HL-60 (cell line): ENCODE measurements at regions not wholly inside any gene's neighbourhood (a gene's known extent, or its start where the extent isn't known, plus 50 kb on each side); places are given as distances from the start of the nearest gene placed in this dataset.
"Not testable (repeated sequence)": the region's sequence is repeated elsewhere in the genome, so short reads cannot be mapped to it uniquely, and the experiment has no call there.

ENCODE experiments used
- DNase-seq, 2 experiments: peaks; one replicate each; pipeline ENCODE4 v3.0.0-alpha.2; 2010 to 2020; ENCODE audit warnings: low read depth in 1 of 2, low spot score in 1 of 2
- H3K27ac ChIP-seq: fragments of 250-450 bp; sonication (Bioruptor Pico); replicated peaks from 2 replicates; pipeline ENCODE4 v1.5.1; 2020; ENCODE audit warnings: mild to moderate bottlenecking, moderate library complexity
- H3K27me3 ChIP-seq: fragments of 250-450 bp; sonication (Bioruptor Pico); 2 replicates; pipeline ENCODE4 v1.5.1; 2021; ENCODE audit warnings: mild to moderate bottlenecking, moderate library complexity; ENCODE audit not compliant: insufficient read depth, poor library complexity, severe bottlenecking
- H3K4me3 ChIP-seq: replicated peaks from 2 replicates; pipeline ENCODE4 v1.5.1; 2011; ENCODE audit warnings: mild to moderate bottlenecking, control low read depth, low read length; ENCODE audit not compliant: insufficient read depth
- GABPA ChIP-seq: IDR thresholded peaks from 2 replicates; pipeline ENCODE4 v1.6.1; 2012; ENCODE audit warnings: low read depth
- POLR2AphosphoS5 ChIP-seq: IDR thresholded peaks from 2 replicates; pipeline ENCODE4 v1.6.1; 2012; ENCODE audit warnings: low read depth
- SPI1 ChIP-seq: IDR thresholded peaks from 2 replicates; pipeline ENCODE4 v1.6.1; 2012; ENCODE audit warnings: low read depth, mild to moderate bottlenecking, borderline replicate concordance
- TF ChIP-seq, protein P1 (sequence below): IDR thresholded peaks from 2 replicates; pipeline ENCODE4 v1.6.1; 2012; ENCODE audit warnings: low read depth; ENCODE audit not compliant: insufficient replicate concordance
- TF ChIP-seq, protein P2 (sequence below): IDR thresholded peaks from one replicate; pipeline ENCODE4 v1.5.1; 2011; ENCODE audit warnings: low read length, control low read depth, inconsistent platforms; ENCODE audit not compliant: insufficient read depth

DNA sequence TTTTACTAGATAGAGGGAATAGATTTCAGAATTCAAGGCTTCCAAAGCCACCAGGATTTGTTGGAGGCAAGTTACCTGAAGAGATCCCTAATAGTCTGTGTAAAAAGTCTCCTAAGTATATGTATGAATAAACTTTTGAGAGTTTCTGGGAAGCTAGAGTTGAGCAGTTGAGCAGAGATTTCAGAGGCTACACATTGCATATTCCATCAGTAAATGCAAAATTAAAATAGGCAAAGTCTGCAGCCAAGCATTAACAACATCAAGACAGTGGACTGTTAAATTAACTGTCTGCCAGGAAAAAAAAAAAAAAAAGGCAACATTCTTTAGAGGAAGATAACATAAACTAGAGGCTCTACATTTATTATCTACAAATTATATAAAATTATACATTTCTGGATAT is 420.4 kb upstream of the TMEFF2 start:
- Histone ChIP-seq H3K27ac (no peak overlapping the region), H3K4me3 (no peak overlapping the region), H3K27me3 (no peaks in the 10 kb centered on the region)
- TF ChIP-seq SPI1 = no peak
- no peak for TF ChIP-seq POLR2AphosphoS5
- TF ChIP-seq, protein P1, sequence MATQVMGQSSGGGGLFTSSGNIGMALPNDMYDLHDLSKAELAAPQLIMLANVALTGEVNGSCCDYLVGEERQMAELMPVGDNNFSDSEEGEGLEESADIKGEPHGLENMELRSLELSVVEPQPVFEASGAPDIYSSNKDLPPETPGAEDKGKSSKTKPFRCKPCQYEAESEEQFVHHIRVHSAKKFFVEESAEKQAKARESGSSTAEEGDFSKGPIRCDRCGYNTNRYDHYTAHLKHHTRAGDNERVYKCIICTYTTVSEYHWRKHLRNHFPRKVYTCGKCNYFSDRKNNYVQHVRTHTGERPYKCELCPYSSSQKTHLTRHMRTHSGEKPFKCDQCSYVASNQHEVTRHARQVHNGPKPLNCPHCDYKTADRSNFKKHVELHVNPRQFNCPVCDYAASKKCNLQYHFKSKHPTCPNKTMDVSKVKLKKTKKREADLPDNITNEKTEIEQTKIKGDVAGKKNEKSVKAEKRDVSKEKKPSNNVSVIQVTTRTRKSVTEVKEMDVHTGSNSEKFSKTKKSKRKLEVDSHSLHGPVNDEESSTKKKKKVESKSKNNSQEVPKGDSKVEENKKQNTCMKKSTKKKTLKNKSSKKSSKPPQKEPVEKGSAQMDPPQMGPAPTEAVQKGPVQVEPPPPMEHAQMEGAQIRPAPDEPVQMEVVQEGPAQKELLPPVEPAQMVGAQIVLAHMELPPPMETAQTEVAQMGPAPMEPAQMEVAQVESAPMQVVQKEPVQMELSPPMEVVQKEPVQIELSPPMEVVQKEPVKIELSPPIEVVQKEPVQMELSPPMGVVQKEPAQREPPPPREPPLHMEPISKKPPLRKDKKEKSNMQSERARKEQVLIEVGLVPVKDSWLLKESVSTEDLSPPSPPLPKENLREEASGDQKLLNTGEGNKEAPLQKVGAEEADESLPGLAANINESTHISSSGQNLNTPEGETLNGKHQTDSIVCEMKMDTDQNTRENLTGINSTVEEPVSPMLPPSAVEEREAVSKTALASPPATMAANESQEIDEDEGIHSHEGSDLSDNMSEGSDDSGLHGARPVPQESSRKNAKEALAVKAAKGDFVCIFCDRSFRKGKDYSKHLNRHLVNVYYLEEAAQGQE = no peak
- TF ChIP-seq GABPA = no peak
- TF ChIP-seq, protein P2, sequence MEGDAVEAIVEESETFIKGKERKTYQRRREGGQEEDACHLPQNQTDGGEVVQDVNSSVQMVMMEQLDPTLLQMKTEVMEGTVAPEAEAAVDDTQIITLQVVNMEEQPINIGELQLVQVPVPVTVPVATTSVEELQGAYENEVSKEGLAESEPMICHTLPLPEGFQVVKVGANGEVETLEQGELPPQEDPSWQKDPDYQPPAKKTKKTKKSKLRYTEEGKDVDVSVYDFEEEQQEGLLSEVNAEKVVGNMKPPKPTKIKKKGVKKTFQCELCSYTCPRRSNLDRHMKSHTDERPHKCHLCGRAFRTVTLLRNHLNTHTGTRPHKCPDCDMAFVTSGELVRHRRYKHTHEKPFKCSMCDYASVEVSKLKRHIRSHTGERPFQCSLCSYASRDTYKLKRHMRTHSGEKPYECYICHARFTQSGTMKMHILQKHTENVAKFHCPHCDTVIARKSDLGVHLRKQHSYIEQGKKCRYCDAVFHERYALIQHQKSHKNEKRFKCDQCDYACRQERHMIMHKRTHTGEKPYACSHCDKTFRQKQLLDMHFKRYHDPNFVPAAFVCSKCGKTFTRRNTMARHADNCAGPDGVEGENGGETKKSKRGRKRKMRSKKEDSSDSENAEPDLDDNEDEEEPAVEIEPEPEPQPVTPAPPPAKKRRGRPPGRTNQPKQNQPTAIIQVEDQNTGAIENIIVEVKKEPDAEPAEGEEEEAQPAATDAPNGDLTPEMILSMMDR = no peak
- DNase-seq = no peak

DNA sequence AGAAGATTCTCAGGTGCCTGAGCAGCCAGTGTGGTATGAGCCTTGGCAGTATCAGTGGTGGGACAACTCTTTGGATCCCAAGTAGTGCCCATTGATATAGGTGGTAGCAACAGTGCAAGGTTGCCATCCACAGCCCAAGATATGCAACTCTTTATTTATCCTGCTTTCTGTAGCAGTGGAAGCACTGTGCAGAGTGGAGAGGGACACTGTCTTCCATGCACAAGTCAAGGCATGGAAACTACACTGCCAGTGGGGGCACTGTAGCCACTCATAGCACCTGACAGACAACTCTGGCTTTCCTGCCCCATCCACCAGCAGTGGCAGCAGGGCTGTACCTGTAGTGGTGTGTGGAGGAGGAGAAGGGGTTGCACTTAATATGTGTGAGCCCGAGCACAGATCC is 409.6 kb upstream of the TMEFF2 start:
- H3K27me3 ChIP-seq = no peaks in the 10 kb centered on the region
- no peak for DNase-seq
- no peak overlapping the region for H3K4me3 ChIP-seq
- TF ChIP-seq, protein P2 = no peak
- no peak for TF ChIP-seq GABPA
- TF ChIP-seq POLR2AphosphoS5 = no peak
- no peak overlapping the region for H3K27ac ChIP-seq

DNA sequence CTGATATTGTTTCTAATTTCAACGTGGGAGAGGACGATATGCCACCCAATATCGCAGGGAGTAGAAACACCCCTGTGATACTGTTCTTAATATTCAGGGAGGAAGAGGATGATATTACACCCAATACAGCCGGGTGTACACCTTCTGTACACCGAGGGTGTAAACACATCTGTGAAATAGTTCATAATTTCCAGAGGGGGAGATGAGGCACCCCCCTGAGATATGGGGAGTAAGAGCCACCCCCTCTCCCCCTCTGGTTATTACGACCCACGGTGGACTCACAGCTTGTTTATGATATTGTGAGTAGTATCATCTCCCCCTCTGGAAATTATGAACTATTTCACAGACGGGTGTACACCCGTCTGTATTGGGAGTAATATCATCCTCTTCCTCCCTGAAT is 403.9 kb upstream of the TMEFF2 start:
- not testable (repeated sequence) for H3K27me3 ChIP-seq, H3K27ac ChIP-seq, H3K4me3 ChIP-seq, DNase-seq

DNA sequence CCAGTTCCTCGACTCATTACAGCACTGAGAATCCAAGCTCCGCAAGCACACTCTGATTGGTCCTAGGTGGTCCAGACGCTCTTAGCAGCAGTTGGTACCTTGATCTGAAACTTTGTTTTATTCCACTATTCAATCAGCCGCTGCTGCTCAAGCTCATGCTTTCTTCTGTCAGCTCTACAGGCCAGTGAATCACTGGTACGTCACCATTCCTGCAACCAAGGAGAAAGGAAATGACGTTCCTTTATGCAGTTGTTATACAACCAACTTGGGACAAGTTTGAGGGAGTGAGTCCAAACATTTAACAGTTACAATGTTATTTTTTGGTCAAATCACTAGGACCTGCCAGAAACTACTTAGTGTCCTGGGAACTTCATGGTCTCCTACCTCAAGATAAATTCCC is 398.8 kb upstream of the TMEFF2 start:
- no peak overlapping the region for H3K4me3 ChIP-seq
- no peak for DNase-seq
- TF ChIP-seq GABPA = no peak
- TF ChIP-seq POLR2AphosphoS5 = no peak
- no peak for TF ChIP-seq SPI1
- TF ChIP-seq, protein P1 = no peak
- TF ChIP-seq, protein P2 = no peak
- H3K27ac ChIP-seq = no peak overlapping the region
- H3K27me3 ChIP-seq = no peaks in the 10 kb centered on the region
